GM23248 (cell line): ENCODE measurements at regions not wholly inside any gene's neighbourhood (a gene's known extent, or its start where the extent isn't known, plus 50 kb on each side); places are given as distances from the start of the nearest gene placed in this dataset.

Experiments used
- DNase-seq: peaks from one replicate; pipeline ENCODE4 v3.0.0-alpha.2; 2015
- H2AFZ ChIP-seq: fragments of 200-600 bp; sonication (generic); 2 replicates; pipeline ENCODE4 v1.6.1; 2016; ENCODE audit warnings: antibody characterized with exemption
- H3F3A ChIP-seq: fragments of 200-600 bp; sonication (generic); 2 replicates; pipeline ENCODE4 v1.6.1; 2016; ENCODE audit warnings: mild to moderate bottlenecking, antibody characterized with exemption, mixed run types; ENCODE audit not compliant: insufficient read depth
- H3K27ac ChIP-seq: fragments of 200-600 bp; sonication (generic); 2 replicates; pipeline ENCODE4 v1.5.1; 2016; ENCODE audit warnings: mild to moderate bottlenecking
- H3K27me3 ChIP-seq: fragments of 200-600 bp; sonication (generic); replicated peaks from 2 replicates; pipeline ENCODE4 v1.6.1; 2016; ENCODE audit warnings: mild to moderate bottlenecking; ENCODE audit not compliant: insufficient read depth
- H3K36me3 ChIP-seq: fragments of 200-600 bp; sonication (generic); 2 replicates; pipeline ENCODE4 v1.6.1; 2016; ENCODE audit warnings: low read depth, mild to moderate bottlenecking
- H3K4me1 ChIP-seq: fragments of 200-600 bp; sonication (generic); 2 replicates; pipeline ENCODE4 v1.6.1; 2016; ENCODE audit warnings: mild to moderate bottlenecking; ENCODE audit not compliant: insufficient read depth
- H3K4me2 ChIP-seq: fragments of 200-600 bp; sonication (generic); one replicate; pipeline ENCODE4 v1.6.1; 2016; ENCODE audit warnings: mild to moderate bottlenecking; ENCODE audit not compliant: unreplicated experiment
- H3K4me3 ChIP-seq: fragments of 200-600 bp; sonication (generic); 2 replicates; pipeline ENCODE4 v1.5.1; 2016; ENCODE audit warnings: mild to moderate bottlenecking
- H3K79me2 ChIP-seq: fragments of 200-600 bp; sonication (generic); 2 replicates; pipeline ENCODE4 v1.6.1; 2016; ENCODE audit warnings: mild to moderate bottlenecking; ENCODE audit not compliant: insufficient read depth
- H3K9ac ChIP-seq: fragments of 200-600 bp; sonication (generic); 2 replicates; pipeline ENCODE4 v1.6.1; 2016; ENCODE audit warnings: mild to moderate bottlenecking
- H3K9me2 ChIP-seq: fragments of 200-600 bp; sonication (generic); 2 replicates; pipeline ENCODE4 v1.6.1; 2016; ENCODE audit warnings: mixed run types, mild to moderate bottlenecking, moderate library complexity; ENCODE audit not compliant: insufficient read depth
- H3K9me3 ChIP-seq: fragments of 200-600 bp; sonication (generic); one replicate; pipeline ENCODE4 v1.6.1; 2017; ENCODE audit warnings: low read depth
- H4K20me1 ChIP-seq: fragments of 200-600 bp; sonication (generic); 2 replicates; pipeline ENCODE4 v1.6.0; 2016; ENCODE audit not compliant: insufficient read depth
- EZH2 ChIP-seq: fragments of 200-600 bp; sonication (generic); IDR thresholded peaks from 2 replicates; pipeline ENCODE4 v1.6.1; 2018; ENCODE audit warnings: antibody characterized with exemption, mild to moderate bottlenecking; ENCODE audit not compliant: insufficient read depth, poor library complexity, severe bottlenecking
- EZH2phosphoT487 ChIP-seq: fragments of 200-600 bp; sonication (generic); IDR thresholded peaks from 2 replicates; pipeline ENCODE4 v1.6.1; 2018; ENCODE audit warnings: antibody characterized with exemption, moderate library complexity, mild to moderate bottlenecking, low read depth; ENCODE audit not compliant: insufficient read depth
- WGBS, 2 experiments: methylation state at CpG; one replicate each; pipeline ENCODE4 v1.1.6; 2015 to 2017; ENCODE audit warnings: low lambda C conversion rate in 2 of 2, low coverage in 1 of 2; ENCODE audit errors: missing lambda C conversion rate in 2 of 2; 5-methylcytosine and 5-hydroxymethylcytosine counted together
- in situ Hi-C: fragments of 300-500 bp; cut with MboI; formaldehyde crosslinking; loops from 2 replicates; pipeline ENCODE4 v1.15.0; 2020

- Histone ChIP-seq H3K9me3 (no peaks in the 10 kb centered on the region), H2AFZ (no peak overlapping the region), H3K79me2 (no peaks in the 10 kb centered on the region), H3K9me2 (no peaks in the 10 kb centered on the region), H3F3A (no peaks in the 10 kb centered on the region), H3K4me3 (no peak overlapping the region), H3K9ac (no peak overlapping the region), H3K36me3 (no peaks in the 10 kb centered on the region), H4K20me1 (no peaks in the 10 kb centered on the region), H3K27me3 (no peaks in the 10 kb centered on the region), H3K27ac (no peak overlapping the region), H3K4me2 (no peak overlapping the region), H3K4me1 (no peaks in the 10 kb centered on the region)
- DNase-seq, result no peak
- in situ Hi-C loops, result no loop called here
- 28 to 29% methylated on average over 6 of the region's 6 CpGs for WGBS, 2 experiments
- TF ChIP-seq EZH2 (no peak), EZH2phosphoT487 (no peak)
Measured at GRCh38 chr9:89748021-89748670, 143.3 kb downstream of the GADD45G start.

- in situ Hi-C loops, result no loop called here
- Histone ChIP-seq H3F3A (no peaks in the 10 kb centered on the region), H4K20me1 (no peaks in the 10 kb centered on the region), H3K4me2 (no peak overlapping the region), H3K79me2 (no peaks in the 10 kb centered on the region), H2AFZ (no peak overlapping the region), H3K27me3 (no peaks in the 10 kb centered on the region), H3K9me2 (no peaks in the 10 kb centered on the region), H3K36me3 (no peaks in the 10 kb centered on the region), H3K4me3 (no peak overlapping the region), H3K4me1 (no peaks in the 10 kb centered on the region), H3K27ac (no peak overlapping the region), H3K9me3 (no peaks in the 10 kb centered on the region), H3K9ac (no peak overlapping the region)
- no peak for DNase-seq
- TF ChIP-seq EZH2phosphoT487, result no peak
- no peak for TF ChIP-seq EZH2
- WGBS, 2 experiments, result 71 to 79% methylated on average over 6 of the region's 6 CpGs
Measured at GRCh38 chr9:89748831-89749499, 144.2 kb downstream of the GADD45G start.

- Histone ChIP-seq H3K27me3 (no peaks in the 10 kb centered on the region), H3K27ac (no peak overlapping the region), H3K4me3 (no peak overlapping the region), H3K9me3 (no peaks in the 10 kb centered on the region), H3K4me1 (no peaks in the 10 kb centered on the region), H3K9me2 (no peaks in the 10 kb centered on the region), H3K9ac (no peak overlapping the region), H3K36me3 (no peaks in the 10 kb centered on the region), H4K20me1 (no peaks in the 10 kb centered on the region), H3K4me2 (no peak overlapping the region), H3K79me2 (no peaks in the 10 kb centered on the region), H2AFZ (no peak overlapping the region), H3F3A (no peaks in the 10 kb centered on the region)
- TF ChIP-seq EZH2phosphoT487, result no peak
- 65 to 70% methylated on average over 3 of the region's 3 CpGs for WGBS, 2 experiments
- no peak for DNase-seq
- in situ Hi-C loops, result no loop called here
Measured at GRCh38 chr9:89749500-89750116, 144.8 kb downstream of the GADD45G start.

- H3K27me3 ChIP-seq, result no peaks in the 10 kb centered on the region
- in situ Hi-C loops, result no loop called here
- H3K79me2 ChIP-seq, result no peaks in the 10 kb centered on the region
- WGBS, 2 experiments, result 3 to 6% methylated on average over 9 to 10 of the region's 10 CpGs
- no peaks in the 10 kb centered on the region for H3K4me1 ChIP-seq
- H2AFZ ChIP-seq, result no peak overlapping the region
- H4K20me1 ChIP-seq, result no peaks in the 10 kb centered on the region
- no peaks in the 10 kb centered on the region for H3K9me3 ChIP-seq
- H3K4me2 ChIP-seq, result no peak overlapping the region
- DNase-seq, result no peak
- H3K4me3 ChIP-seq, result no peak overlapping the region
- H3K9me2 ChIP-seq, result no peaks in the 10 kb centered on the region
- no peak overlapping the region for H3K9ac ChIP-seq
- no peak overlapping the region for H3K27ac ChIP-seq
- TF ChIP-seq EZH2phosphoT487, result no peak
- no peaks in the 10 kb centered on the region for H3F3A ChIP-seq
- H3K36me3 ChIP-seq, result no peaks in the 10 kb centered on the region
Measured at GRCh38 chr9:89750117-89750791, 145.4 kb downstream of the GADD45G start.
